HepG2 (cell line): ENCODE measurements at regions not wholly inside any gene's neighbourhood (a gene's known extent, or its start where the extent isn't known, plus 50 kb on each side); places are given as distances from the start of the nearest gene placed in this dataset.
A peak's percentile ranks its signal among the peaks of the same experiment; 100 is the strongest.

Source experiments
- CBX5 ChIP-seq: sonication (generic); formaldehyde crosslinking; IDR thresholded peaks from 2 replicates; pipeline ENCODE4 v1.4.0; 2020; ENCODE audit warnings: missing genetic modification reagents, borderline replicate concordance
- CEBPG ChIP-seq: IDR thresholded peaks from 2 replicates; pipeline ENCODE4 v1.6.1; 2016
- FOXA1 ChIP-seq, 2 experiments: fragments of 450-650 bp in 1 of 2; sonication (generic) in 1 of 2; formaldehyde crosslinking in 1 of 2; IDR thresholded peaks; 2 replicates each; pipeline versions ENCODE4 v1.4.0 to v1.6.1; 2016 to 2020; ENCODE audit warnings: missing genetic modification reagents in 1 of 2
- GLI4 ChIP-seq: sonication (generic); formaldehyde crosslinking; IDR thresholded peaks from 2 replicates; pipeline ENCODE4 v1.5.1; 2020; ENCODE audit warnings: missing genetic modification reagents, mild to moderate bottlenecking, moderate library complexity, borderline replicate concordance
- MIER2 ChIP-seq: IDR thresholded peaks from 2 replicates; pipeline ENCODE4 v1.6.1; 2016; ENCODE audit warnings: missing biosample characterization, missing genetic modification reagents
- RBAK ChIP-seq: sonication (generic); formaldehyde crosslinking; IDR thresholded peaks from 2 replicates; pipeline ENCODE4 v1.5.1; 2020; ENCODE audit warnings: mild to moderate bottlenecking, missing genetic modification reagents
- SAP130 ChIP-seq: IDR thresholded peaks from 2 replicates; pipeline ENCODE4 v1.6.1; 2016; ENCODE audit warnings: low read depth
- ZNF572 ChIP-seq: sonication (generic); formaldehyde crosslinking; IDR thresholded peaks from 2 replicates; pipeline ENCODE4 v1.5.1; 2020; ENCODE audit warnings: mild to moderate bottlenecking, missing genetic modification reagents
- ZNF781 ChIP-seq: sonication (generic); formaldehyde crosslinking; IDR thresholded peaks from 2 replicates; pipeline ENCODE4 v1.5.1; 2020; ENCODE audit warnings: borderline replicate concordance, mild to moderate bottlenecking, missing genetic modification reagents; ENCODE audit errors: not compliant biosample characterization
- TF ChIP-seq, protein P1 (sequence below): sonication (generic); formaldehyde crosslinking; IDR thresholded peaks from 2 replicates; pipeline ENCODE4 v1.5.1; 2020; ENCODE audit warnings: mild to moderate bottlenecking, missing genetic modification reagents, moderate library complexity
- TF ChIP-seq, protein P2 (sequence below): sonication (generic); formaldehyde crosslinking; IDR thresholded peaks from 2 replicates; pipeline ENCODE4 v1.5.1; 2020; ENCODE audit warnings: mild to moderate bottlenecking, missing genetic modification reagents, borderline replicate concordance
- TF ChIP-seq, protein P3 (sequence below), 2 experiments: sonication (generic) in 1 of 2; formaldehyde crosslinking in 1 of 2; IDR thresholded peaks; 2 replicates each; pipeline versions ENCODE4 v1.4.0 to v1.6.1; 2016 to 2020; ENCODE audit warnings: borderline replicate concordance in 1 of 2, low read depth in 1 of 2, mild to moderate bottlenecking in 1 of 2, missing genetic modification reagents in 1 of 2
- TF ChIP-seq, protein P4 (sequence below): sonication (generic); formaldehyde crosslinking; IDR thresholded peaks from 2 replicates; pipeline ENCODE4 v1.4.0; 2020; ENCODE audit warnings: missing genetic modification reagents

DNA sequence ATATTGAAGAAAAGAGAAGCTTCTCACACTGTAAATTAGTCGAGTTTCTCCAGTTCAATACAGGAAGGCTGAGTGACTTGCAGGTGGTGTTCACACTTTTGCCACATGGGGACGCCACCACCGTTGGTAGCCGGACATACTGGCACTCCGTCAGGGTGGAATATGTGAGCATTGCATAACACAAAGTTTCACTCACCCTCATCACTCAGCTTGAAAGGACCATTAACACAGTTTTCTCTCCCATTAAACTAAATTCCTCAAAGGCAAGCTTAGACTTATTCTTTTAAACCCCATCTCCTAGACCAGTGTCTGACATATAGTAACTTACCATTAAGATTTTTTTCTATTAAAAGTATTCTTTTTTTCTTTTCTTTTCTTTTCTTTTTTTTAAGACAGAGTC is 105.3 kb upstream of the SERBP1 start (continued):
- TF ChIP-seq, protein P1, sequence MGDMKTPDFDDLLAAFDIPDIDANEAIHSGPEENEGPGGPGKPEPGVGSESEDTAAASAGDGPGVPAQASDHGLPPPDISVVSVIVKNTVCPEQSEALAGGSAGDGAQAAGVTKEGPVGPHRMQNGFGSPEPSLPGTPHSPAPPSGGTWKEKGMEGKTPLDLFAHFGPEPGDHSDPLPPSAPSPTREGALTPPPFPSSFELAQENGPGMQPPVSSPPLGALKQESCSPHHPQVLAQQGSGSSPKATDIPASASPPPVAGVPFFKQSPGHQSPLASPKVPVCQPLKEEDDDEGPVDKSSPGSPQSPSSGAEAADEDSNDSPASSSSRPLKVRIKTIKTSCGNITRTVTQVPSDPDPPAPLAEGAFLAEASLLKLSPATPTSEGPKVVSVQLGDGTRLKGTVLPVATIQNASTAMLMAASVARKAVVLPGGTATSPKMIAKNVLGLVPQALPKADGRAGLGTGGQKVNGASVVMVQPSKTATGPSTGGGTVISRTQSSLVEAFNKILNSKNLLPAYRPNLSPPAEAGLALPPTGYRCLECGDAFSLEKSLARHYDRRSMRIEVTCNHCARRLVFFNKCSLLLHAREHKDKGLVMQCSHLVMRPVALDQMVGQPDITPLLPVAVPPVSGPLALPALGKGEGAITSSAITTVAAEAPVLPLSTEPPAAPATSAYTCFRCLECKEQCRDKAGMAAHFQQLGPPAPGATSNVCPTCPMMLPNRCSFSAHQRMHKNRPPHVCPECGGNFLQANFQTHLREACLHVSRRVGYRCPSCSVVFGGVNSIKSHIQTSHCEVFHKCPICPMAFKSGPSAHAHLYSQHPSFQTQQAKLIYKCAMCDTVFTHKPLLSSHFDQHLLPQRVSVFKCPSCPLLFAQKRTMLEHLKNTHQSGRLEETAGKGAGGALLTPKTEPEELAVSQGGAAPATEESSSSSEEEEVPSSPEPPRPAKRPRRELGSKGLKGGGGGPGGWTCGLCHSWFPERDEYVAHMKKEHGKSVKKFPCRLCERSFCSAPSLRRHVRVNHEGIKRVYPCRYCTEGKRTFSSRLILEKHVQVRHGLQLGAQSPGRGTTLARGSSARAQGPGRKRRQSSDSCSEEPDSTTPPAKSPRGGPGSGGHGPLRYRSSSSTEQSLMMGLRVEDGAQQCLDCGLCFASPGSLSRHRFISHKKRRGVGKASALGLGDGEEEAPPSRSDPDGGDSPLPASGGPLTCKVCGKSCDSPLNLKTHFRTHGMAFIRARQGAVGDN (CRISPR knock-in tag) = no peak
- TF ChIP-seq ZNF572 (CRISPR knock-in tag) (no peak), CBX5 (CRISPR knock-in tag) (peak; percentile 73; the same call in 1 of the 2 replicates), MIER2 (CRISPR knock-in tag) (0 out of 2 replicates have a peak, but pooled peaks have one; percentile 64), RBAK (CRISPR knock-in tag) (no peak), CEBPG (CRISPR knock-in tag) (peak; percentile 92), GLI4 (CRISPR knock-in tag) (no peak), SAP130 (CRISPR knock-in tag) (peak; percentile 60; the same call in 1 of the 2 replicates), ZNF781 (no peak), FOXA1 (IDR thresholded peaks at IDR 0.05) (no peak), FOXA1 (CRISPR knock-in tag; IDR thresholded peaks at IDR 0.05) (0 out of 2 replicates have a peak, but pooled peaks have one; percentile 24)
- TF ChIP-seq, protein P2, sequence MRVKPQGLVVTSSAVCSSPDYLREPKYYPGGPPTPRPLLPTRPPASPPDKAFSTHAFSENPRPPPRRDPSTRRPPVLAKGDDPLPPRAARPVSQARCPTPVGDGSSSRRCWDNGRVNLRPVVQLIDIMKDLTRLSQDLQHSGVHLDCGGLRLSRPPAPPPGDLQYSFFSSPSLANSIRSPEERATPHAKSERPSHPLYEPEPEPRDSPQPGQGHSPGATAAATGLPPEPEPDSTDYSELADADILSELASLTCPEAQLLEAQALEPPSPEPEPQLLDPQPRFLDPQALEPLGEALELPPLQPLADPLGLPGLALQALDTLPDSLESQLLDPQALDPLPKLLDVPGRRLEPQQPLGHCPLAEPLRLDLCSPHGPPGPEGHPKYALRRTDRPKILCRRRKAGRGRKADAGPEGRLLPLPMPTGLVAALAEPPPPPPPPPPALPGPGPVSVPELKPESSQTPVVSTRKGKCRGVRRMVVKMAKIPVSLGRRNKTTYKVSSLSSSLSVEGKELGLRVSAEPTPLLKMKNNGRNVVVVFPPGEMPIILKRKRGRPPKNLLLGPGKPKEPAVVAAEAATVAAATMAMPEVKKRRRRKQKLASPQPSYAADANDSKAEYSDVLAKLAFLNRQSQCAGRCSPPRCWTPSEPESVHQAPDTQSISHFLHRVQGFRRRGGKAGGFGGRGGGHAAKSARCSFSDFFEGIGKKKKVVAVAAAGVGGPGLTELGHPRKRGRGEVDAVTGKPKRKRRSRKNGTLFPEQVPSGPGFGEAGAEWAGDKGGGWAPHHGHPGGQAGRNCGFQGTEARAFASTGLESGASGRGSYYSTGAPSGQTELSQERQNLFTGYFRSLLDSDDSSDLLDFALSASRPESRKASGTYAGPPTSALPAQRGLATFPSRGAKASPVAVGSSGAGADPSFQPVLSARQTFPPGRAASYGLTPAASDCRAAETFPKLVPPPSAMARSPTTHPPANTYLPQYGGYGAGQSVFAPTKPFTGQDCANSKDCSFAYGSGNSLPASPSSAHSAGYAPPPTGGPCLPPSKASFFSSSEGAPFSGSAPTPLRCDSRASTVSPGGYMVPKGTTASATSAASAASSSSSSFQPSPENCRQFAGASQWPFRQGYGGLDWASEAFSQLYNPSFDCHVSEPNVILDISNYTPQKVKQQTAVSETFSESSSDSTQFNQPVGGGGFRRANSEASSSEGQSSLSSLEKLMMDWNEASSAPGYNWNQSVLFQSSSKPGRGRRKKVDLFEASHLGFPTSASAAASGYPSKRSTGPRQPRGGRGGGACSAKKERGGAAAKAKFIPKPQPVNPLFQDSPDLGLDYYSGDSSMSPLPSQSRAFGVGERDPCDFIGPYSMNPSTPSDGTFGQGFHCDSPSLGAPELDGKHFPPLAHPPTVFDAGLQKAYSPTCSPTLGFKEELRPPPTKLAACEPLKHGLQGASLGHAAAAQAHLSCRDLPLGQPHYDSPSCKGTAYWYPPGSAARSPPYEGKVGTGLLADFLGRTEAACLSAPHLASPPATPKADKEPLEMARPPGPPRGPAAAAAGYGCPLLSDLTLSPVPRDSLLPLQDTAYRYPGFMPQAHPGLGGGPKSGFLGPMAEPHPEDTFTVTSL = no peak
- TF ChIP-seq, protein P3, sequence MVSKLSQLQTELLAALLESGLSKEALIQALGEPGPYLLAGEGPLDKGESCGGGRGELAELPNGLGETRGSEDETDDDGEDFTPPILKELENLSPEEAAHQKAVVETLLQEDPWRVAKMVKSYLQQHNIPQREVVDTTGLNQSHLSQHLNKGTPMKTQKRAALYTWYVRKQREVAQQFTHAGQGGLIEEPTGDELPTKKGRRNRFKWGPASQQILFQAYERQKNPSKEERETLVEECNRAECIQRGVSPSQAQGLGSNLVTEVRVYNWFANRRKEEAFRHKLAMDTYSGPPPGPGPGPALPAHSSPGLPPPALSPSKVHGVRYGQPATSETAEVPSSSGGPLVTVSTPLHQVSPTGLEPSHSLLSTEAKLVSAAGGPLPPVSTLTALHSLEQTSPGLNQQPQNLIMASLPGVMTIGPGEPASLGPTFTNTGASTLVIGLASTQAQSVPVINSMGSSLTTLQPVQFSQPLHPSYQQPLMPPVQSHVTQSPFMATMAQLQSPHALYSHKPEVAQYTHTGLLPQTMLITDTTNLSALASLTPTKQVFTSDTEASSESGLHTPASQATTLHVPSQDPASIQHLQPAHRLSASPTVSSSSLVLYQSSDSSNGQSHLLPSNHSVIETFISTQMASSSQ (IDR thresholded peaks at IDR 0.05; ENCODE audit: low read depth) = no peak
- TF ChIP-seq, protein P3 (CRISPR knock-in tag; IDR thresholded peaks at IDR 0.05; ENCODE audit: borderline replicate concordance) = no peak
- TF ChIP-seq, protein P4, sequence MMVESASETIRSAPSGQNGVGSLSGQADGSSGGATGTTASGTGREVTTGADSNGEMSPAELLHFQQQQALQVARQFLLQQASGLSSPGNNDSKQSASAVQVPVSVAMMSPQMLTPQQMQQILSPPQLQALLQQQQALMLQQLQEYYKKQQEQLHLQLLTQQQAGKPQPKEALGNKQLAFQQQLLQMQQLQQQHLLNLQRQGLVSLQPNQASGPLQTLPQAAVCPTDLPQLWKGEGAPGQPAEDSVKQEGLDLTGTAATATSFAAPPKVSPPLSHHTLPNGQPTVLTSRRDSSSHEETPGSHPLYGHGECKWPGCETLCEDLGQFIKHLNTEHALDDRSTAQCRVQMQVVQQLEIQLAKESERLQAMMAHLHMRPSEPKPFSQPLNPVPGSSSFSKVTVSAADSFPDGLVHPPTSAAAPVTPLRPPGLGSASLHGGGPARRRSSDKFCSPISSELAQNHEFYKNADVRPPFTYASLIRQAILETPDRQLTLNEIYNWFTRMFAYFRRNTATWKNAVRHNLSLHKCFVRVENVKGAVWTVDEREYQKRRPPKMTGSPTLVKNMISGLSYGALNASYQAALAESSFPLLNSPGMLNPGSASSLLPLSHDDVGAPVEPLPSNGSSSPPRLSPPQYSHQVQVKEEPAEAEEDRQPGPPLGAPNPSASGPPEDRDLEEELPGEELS = peak; percentile 55
